22Rv1 (cell line): ENCODE measurements at regions not wholly inside any gene's neighbourhood (a gene's known extent, or its start where the extent isn't known, plus 50 kb on each side); places are given as distances from the start of the nearest gene placed in this dataset.

Experiments
- CTCF ChIP-seq: fragments of 450-650 bp; IDR thresholded peaks from 2 replicates; pipeline ENCODE4 v1.5.1; 2017; ENCODE audit warnings: mild to moderate bottlenecking
- ZFX ChIP-seq: fragments of 450-650 bp; IDR thresholded peaks from 2 replicates; pipeline ENCODE4 v1.6.1; 2017; ENCODE audit warnings: antibody characterized with exemption, borderline replicate concordance

- TF ChIP-seq CTCF (no peak), ZFX (no peak)
These were observed 407.3 kb downstream of the MATN1 start for GRCh38 chr1:30316056-30316455.
